HepG2 (cell line): ENCODE measurements at regions not wholly inside any gene's neighbourhood (a gene's known extent, or its start where the extent isn't known, plus 50 kb on each side); places are given as distances from the start of the nearest gene placed in this dataset.

Source experiments
- ATAC-seq: fragments of 200-7000 bp; cut with Tn5 transposase; 3 replicates; pipeline ENCODE4 v1.9.1; 2020; ENCODE audit warnings: mild to moderate bottlenecking, moderate library complexity
- BruUV-seq: library from RNA; stranded (reverse); fragments of 400-500 nt; replicated peaks from 2 replicates; lab custom pipeline; 2021; lab: Mats Ljungman, UMichigan
- CTCF ChIA-PET: fragments of 300-600 bp; formaldehyde crosslinking; extraction: SDS; loops from one replicate; lab custom pipeline; 2021; ENCODE audit warnings: low total read pairs, inconsistent platforms, low intra/inter-chr PET ratio; lab: Yijun Ruan, JAX
- POLR2A ChIA-PET: fragments of 350-600 bp; sonication (Branson Sonifier 250); formaldehyde crosslinking; loops from one replicate; lab custom pipeline; 2020; ENCODE audit warnings: antibody characterized with exemption, inconsistent platforms; lab: Yijun Ruan, JAX
- DNase-seq: peaks from one replicate; pipeline ENCODE4 v3.0.0-alpha.2; 2015; ENCODE audit warnings: low spot score
- FAIRE-seq: peaks from 3 replicates; lab custom pipeline; 2011; peaks lifted over from hg19 to GRCh38; lab: Jason Lieb, UNC
- H2AFZ ChIP-seq: one replicate; pipeline ENCODE4 v1.6.1; 2011; ENCODE audit warnings: low read length, inconsistent platforms
- H3K27ac ChIP-seq: fragments of 300-600 bp; 3 replicates; pipeline ENCODE4 v1.8.0; 2011; ENCODE audit warnings: mixed run types, mild to moderate bottlenecking, mixed read lengths, low read length, inconsistent platforms; ENCODE audit not compliant: insufficient read depth; ENCODE audit errors: extremely low read length
- H3K27me3 ChIP-seq, 2 experiments: fragments of 200-600 bp in 1 of 2; 2 replicates in 1 of 2; 3 replicates in 1 of 2; pipeline versions ENCODE4 v1.6.0 to v1.8.0; 2011; ENCODE audit warnings: low read length in 2 of 2, mild to moderate bottlenecking in 2 of 2, moderate library complexity in 2 of 2, inconsistent platforms in 1 of 2; ENCODE audit not compliant: insufficient read depth in 2 of 2, control insufficient read depth in 1 of 2
- H3K36me3 ChIP-seq, 2 experiments: fragments of 200-600 bp in 1 of 2; replicated peaks in 1 of 2; 2 replicates in 1 of 2; 3 replicates in 1 of 2; pipeline versions ENCODE4 v1.5.1 to v1.8.0; 2011; ENCODE audit warnings: low read length in 2 of 2, inconsistent platforms in 1 of 2; ENCODE audit not compliant: insufficient read depth in 2 of 2, control insufficient read depth in 1 of 2
- H3K4me1 ChIP-seq: 2 replicates; pipeline ENCODE4 v1.5.1; 2012; ENCODE audit warnings: low read length, inconsistent platforms; ENCODE audit not compliant: insufficient read depth
- H3K4me2 ChIP-seq: 2 replicates; pipeline ENCODE4 v1.6.0; 2011; ENCODE audit warnings: low read depth, low read length, inconsistent platforms
- H3K4me3 ChIP-seq, 3 experiments: fragments of 200-600 bp in 1 of 3; sonication (generic), shearing (Covaris generic) in 1 of 3; replicated peaks in 1 of 3; 2 replicates each; pipeline ENCODE4 v1.5.1; 2011 to 2016; ENCODE audit warnings: low read length in 3 of 3, inconsistent platforms in 2 of 3, low read depth in 2 of 3, mild to moderate bottlenecking in 2 of 3, control low read depth in 1 of 3, mixed read lengths in 1 of 3; ENCODE audit not compliant: insufficient read depth in 1 of 3
- H3K79me2 ChIP-seq: one replicate; pipeline ENCODE4 v1.6.1; 2011; ENCODE audit warnings: low read length, inconsistent platforms; ENCODE audit not compliant: insufficient read depth
- H3K9ac ChIP-seq: 2 replicates; pipeline ENCODE4 v1.6.0; 2011; ENCODE audit warnings: mild to moderate bottlenecking, low read depth, low read length, inconsistent platforms; ENCODE audit not compliant: insufficient read depth
- H3K9me3 ChIP-seq: 2 replicates; pipeline ENCODE4 v1.5.1; 2012; ENCODE audit warnings: mild to moderate bottlenecking, low read length
- H4K20me1 ChIP-seq: 2 replicates; pipeline ENCODE4 v1.6.0; 2011; ENCODE audit warnings: inconsistent platforms, mild to moderate bottlenecking, low read length, moderate library complexity; ENCODE audit not compliant: insufficient read depth
- AGO1 ChIP-seq: fragments of 200-400 bp; formaldehyde crosslinking; IDR thresholded peaks from 2 replicates; pipeline ENCODE4 v1.6.1; 2017; ENCODE audit warnings: mild to moderate bottlenecking, low read depth, low read length, moderate library complexity; ENCODE audit not compliant: poor library complexity, severe bottlenecking
- AGO2 ChIP-seq: fragments of 200-400 bp; formaldehyde crosslinking; optimal IDR thresholded peaks from 2 replicates; pipeline ENCODE3; 2017; ENCODE audit warnings: mild to moderate bottlenecking, low read depth, low read length, moderate library complexity
- GTF3A ChIP-seq: sonication (generic); formaldehyde crosslinking; conservative IDR thresholded peaks from 2 replicates; pipeline ENCODE4 v1.4.0; 2020; ENCODE audit warnings: mild to moderate bottlenecking, missing genetic modification reagents
- HNRNPK ChIP-seq: fragments of 200-400 bp; formaldehyde crosslinking; IDR thresholded peaks from 2 replicates; pipeline ENCODE4 v1.6.1; 2018; ENCODE audit warnings: low read length, low read depth, moderate library complexity, mild to moderate bottlenecking; ENCODE audit not compliant: poor library complexity, severe bottlenecking
- HOXA9 ChIP-seq: sonication (generic); formaldehyde crosslinking; IDR thresholded peaks from 2 replicates; pipeline ENCODE4 v1.8.1; 2022; ENCODE audit warnings: missing genetic modification reagents, mild to moderate bottlenecking, moderate library complexity, borderline replicate concordance
- JUN ChIP-seq: sonication (generic); formaldehyde crosslinking; IDR thresholded peaks from 2 replicates; pipeline ENCODE4 v1.4.0; 2020; ENCODE audit warnings: mild to moderate bottlenecking, missing genetic modification reagents
- NFYC ChIP-seq: IDR thresholded peaks from 2 replicates; pipeline ENCODE4 v1.6.1; 2016; ENCODE audit warnings: missing genetic modification reagents, missing compliant biosample characterization
- POLR2AphosphoS5 ChIP-seq: IDR thresholded peaks from 2 replicates; pipeline ENCODE4 v1.6.1; 2012; ENCODE audit warnings: low read depth, low read length
- POLR2G ChIP-seq: fragments of 200-400 bp; formaldehyde crosslinking; IDR thresholded peaks from 2 replicates; pipeline ENCODE4 v1.6.1; 2018; ENCODE audit warnings: mild to moderate bottlenecking, low read depth, low read length, moderate library complexity
- SMAD1 ChIP-seq: sonication (generic); formaldehyde crosslinking; IDR thresholded peaks from 2 replicates; pipeline ENCODE4 v1.4.0; 2020; ENCODE audit warnings: missing genetic modification reagents, low read depth, mild to moderate bottlenecking, borderline replicate concordance
- TSC22D2 ChIP-seq: sonication (generic); formaldehyde crosslinking; IDR thresholded peaks from 2 replicates; pipeline ENCODE4 v1.5.1; 2020; ENCODE audit warnings: missing genetic modification reagents, mild to moderate bottlenecking, borderline replicate concordance
- ZBTB34 ChIP-seq: sonication (generic); formaldehyde crosslinking; IDR thresholded peaks from 2 replicates; pipeline ENCODE4 v1.8.0; 2022; ENCODE audit warnings: mild to moderate bottlenecking, missing genetic modification reagents
- ZMYM3 ChIP-seq: sonication (generic); formaldehyde crosslinking; IDR thresholded peaks from 2 replicates; pipeline ENCODE4 v1.5.1; 2020; ENCODE audit warnings: mild to moderate bottlenecking, missing genetic modification reagents
- ZNF446 ChIP-seq: sonication (generic); formaldehyde crosslinking; IDR thresholded peaks from 2 replicates; pipeline ENCODE4 v1.5.0; 2020; ENCODE audit warnings: mild to moderate bottlenecking, missing genetic modification reagents
- ZNF496 ChIP-seq: sonication (generic); formaldehyde crosslinking; IDR thresholded peaks from 2 replicates; pipeline ENCODE4 v1.8.1; 2023; ENCODE audit warnings: mild to moderate bottlenecking, moderate library complexity, missing genetic modification reagents; ENCODE audit not compliant: insufficient replicate concordance
- ZNF512B ChIP-seq: sonication (generic); formaldehyde crosslinking; IDR thresholded peaks from 2 replicates; pipeline ENCODE4 v1.5.1; 2020; ENCODE audit warnings: missing genetic modification reagents, mild to moderate bottlenecking, borderline replicate concordance
- ZNF670 ChIP-seq: sonication (generic); formaldehyde crosslinking; IDR thresholded peaks from 2 replicates; pipeline ENCODE4 v1.8.0; 2022; ENCODE audit warnings: mild to moderate bottlenecking, missing genetic modification reagents, borderline replicate concordance
- ZNF703 ChIP-seq: sonication (generic); formaldehyde crosslinking; IDR thresholded peaks from 2 replicates; pipeline ENCODE4 v1.5.1; 2020; ENCODE audit warnings: missing genetic modification reagents, mild to moderate bottlenecking, moderate library complexity, borderline replicate concordance
- WGBS: methylation state at CpG from one replicate; pipeline ENCODE4 v1.1.6; 2017; ENCODE audit warnings: low lambda C conversion rate; 5-methylcytosine and 5-hydroxymethylcytosine counted together
- in situ Hi-C: cut with HindIII; loops from 2 replicates; pipeline ENCODE4 v1.10.0; 2017; ENCODE audit warnings: low pct_unique_long_range_greater_than_20kb; ENCODE audit not compliant: extremely low pct_ligation_motif_present
- intact Hi-C: fragments of 100-400 bp; cut with micrococcal nuclease; formaldehyde crosslinking; loops from one replicate; pipeline ENCODE4 v1.10.0; 2022; ENCODE audit not compliant: unreplicated experiment
- TF ChIP-seq, protein P1 (sequence below): IDR thresholded peaks from 2 replicates; pipeline ENCODE4 v1.6.1; 2016; ENCODE audit warnings: missing biosample characterization, missing genetic modification reagents, low read depth

- no peak for TF ChIP-seq ZNF512B
- no peak for TF ChIP-seq ZNF703 (CRISPR knock-in tag)
- no peak for TF ChIP-seq POLR2G
- no peak for TF ChIP-seq HNRNPK
- no peak for TF ChIP-seq POLR2AphosphoS5
- TF ChIP-seq SMAD1 (CRISPR knock-in tag): no peak
- TF ChIP-seq, all 625 proteins: peak for 0
These were observed 146.3 kb upstream of the CHST15 start (continued) for GRCh38 chr10:124239696-124240095.

- no peak for ATAC-seq
- in situ Hi-C loops: no loop called here
- H3K4me1 ChIP-seq: no peaks in the 10 kb centered on the region
- no peaks in the 10 kb centered on the region for H4K20me1 ChIP-seq
- no peak overlapping the region for H3K27ac ChIP-seq
- ChIA-PET CTCF (no interaction called here), POLR2A (no interaction called here)
- H3K4me2 ChIP-seq: no peak overlapping the region
- 79% methylated on average over 2 of the region's 2 CpGs for WGBS
- intact Hi-C loops: no loop called here
- no peak for FAIRE-seq
- no peaks in the 10 kb centered on the region for H3K79me2 ChIP-seq
- H3K4me3 ChIP-seq: no peak overlapping the region
- no peaks in the 10 kb centered on the region for H3K36me3 ChIP-seq
- no peak for DNase-seq
- H3K27me3 ChIP-seq: peaks cover 3 to 17% of the 10 kb centered on the region in 2 experiments; a peak in 3 of 5 replicates
- H3K9ac ChIP-seq: no peak overlapping the region
- no peaks in the 10 kb centered on the region for H3K9me3 ChIP-seq
- no TSS peak for BruUV-seq
- H2AFZ ChIP-seq: no peak overlapping the region
- TF ChIP-seq TSC22D2 (CRISPR knock-in tag): no peak
- TF ChIP-seq HNRNPK: no peak
- no peak for TF ChIP-seq JUN (CRISPR knock-in tag)
- no peak for TF ChIP-seq AGO2
- no peak for TF ChIP-seq ZNF670 (CRISPR knock-in tag)
- TF ChIP-seq AGO1: no peak
- TF ChIP-seq NFYC (CRISPR knock-in tag): no peak
- no peak for TF ChIP-seq ZNF446 (CRISPR knock-in tag)
- no peak for TF ChIP-seq ZBTB34
- no peak for TF ChIP-seq HOXA9 (CRISPR knock-in tag)
- TF ChIP-seq ZNF496 (CRISPR knock-in tag): no peak
- no peak for TF ChIP-seq ZMYM3 (CRISPR knock-in tag)
- TF ChIP-seq, protein P1, sequence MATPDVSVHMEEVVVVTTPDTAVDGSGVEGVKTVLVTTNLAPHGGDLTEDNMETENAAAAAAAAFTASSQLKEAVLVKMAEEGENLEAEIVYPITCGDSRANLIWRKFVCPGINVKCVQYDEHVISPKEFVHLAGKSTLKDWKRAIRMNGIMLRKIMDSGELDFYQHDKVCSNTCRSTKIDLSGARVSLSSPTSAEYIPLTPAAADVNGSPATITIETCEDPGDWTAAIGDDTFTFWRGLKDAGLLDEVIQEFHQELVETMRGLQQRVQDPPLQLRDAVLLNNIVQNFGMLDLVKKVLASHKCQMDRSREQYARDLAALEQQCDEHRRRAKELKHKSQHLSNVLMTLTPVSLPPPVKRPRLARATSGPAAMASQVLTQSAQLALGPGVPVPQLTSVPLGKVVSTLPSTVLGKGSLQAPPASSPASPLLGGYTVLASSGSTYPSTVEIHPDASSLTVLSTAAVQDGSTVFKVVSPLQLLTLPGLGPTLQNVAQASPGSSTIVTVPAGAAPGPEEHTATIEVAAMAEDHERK (CRISPR knock-in tag): no peak
- TF ChIP-seq GTF3A (CRISPR knock-in tag): no peak
These were observed 145.7 kb upstream of the CHST15 start for GRCh38 chr10:124239134-124239533.
